WTC11 (cell line): ENCODE measurements at regions not wholly inside any gene's neighbourhood (a gene's known extent, or its start where the extent isn't known, plus 50 kb on each side); places are given as distances from the start of the nearest gene placed in this dataset.

ENCODE experiments used
- CREM ChIP-seq: sonication (generic); formaldehyde crosslinking; IDR thresholded peaks from 2 replicates; pipeline ENCODE4 v1.8.1; 2022; ENCODE audit warnings: mild to moderate bottlenecking, missing genetic modification reagents, moderate library complexity
- FOXJ3 ChIP-seq: sonication (generic); formaldehyde crosslinking; IDR thresholded peaks from 2 replicates; pipeline ENCODE4 v1.9.0; 2021; ENCODE audit warnings: missing genetic modification reagents, mild to moderate bottlenecking, borderline replicate concordance
- FOXP1 ChIP-seq: sonication (generic); formaldehyde crosslinking; IDR thresholded peaks from 2 replicates; pipeline ENCODE4 v1.8.0; 2022; ENCODE audit warnings: missing genetic modification reagents, mild to moderate bottlenecking, moderate library complexity, borderline replicate concordance
- GTF2I ChIP-seq: fragments of 250-450 bp; sonication (Bioruptor Pico); conservative IDR thresholded peaks from 2 replicates; pipeline ENCODE4 v1.4.0; 2021; ENCODE audit warnings: mild to moderate bottlenecking
- MYBL2 ChIP-seq: sonication (generic); formaldehyde crosslinking; IDR thresholded peaks from 2 replicates; pipeline ENCODE4 v1.8.1; 2023; ENCODE audit warnings: mild to moderate bottlenecking, moderate library complexity, missing genetic modification reagents
- NFYB ChIP-seq: sonication (generic); formaldehyde crosslinking; conservative IDR thresholded peaks from 2 replicates; pipeline ENCODE4 v1.8.0; 2022; ENCODE audit warnings: low read depth, missing genetic modification reagents
- ZNF416 ChIP-seq: fragments of 250-450 bp; sonication (Bioruptor Pico); IDR thresholded peaks from 2 replicates; pipeline ENCODE4 v1.9.0; 2021; ENCODE audit warnings: mild to moderate bottlenecking, inconsistent platforms
- TF ChIP-seq, protein P1 (sequence below): fragments of 200-600 bp; IDR thresholded peaks from 2 replicates; pipeline ENCODE4 v1.8.0; 2022; ENCODE audit warnings: antibody characterized with exemption
- TF ChIP-seq, protein P2 (sequence below): sonication (generic); formaldehyde crosslinking; IDR thresholded peaks from 2 replicates; pipeline ENCODE4 v1.8.0; 2022; ENCODE audit warnings: mild to moderate bottlenecking, missing genetic modification reagents
- TF ChIP-seq, protein P3 (sequence below): sonication (generic); formaldehyde crosslinking; IDR thresholded peaks from 2 replicates; pipeline ENCODE4 v1.8.0; 2022; ENCODE audit warnings: mild to moderate bottlenecking, missing genetic modification reagents
- TF ChIP-seq, protein P4 (sequence below): sonication (generic); formaldehyde crosslinking; IDR thresholded peaks from 2 replicates; pipeline ENCODE4 v1.8.1; 2022; ENCODE audit warnings: low read depth, mild to moderate bottlenecking, moderate library complexity, missing genetic modification reagents, borderline replicate concordance
- TF ChIP-seq, protein P5 (sequence below): sonication (generic); formaldehyde crosslinking; IDR thresholded peaks from 2 replicates; pipeline ENCODE4 v1.8.1; 2022; ENCODE audit warnings: mild to moderate bottlenecking, missing genetic modification reagents, moderate library complexity, borderline replicate concordance
- TF ChIP-seq, protein P6 (sequence below): sonication (generic); formaldehyde crosslinking; IDR thresholded peaks from 2 replicates; pipeline ENCODE4 v1.8.0; 2023; ENCODE audit warnings: missing genetic modification reagents, mild to moderate bottlenecking, borderline replicate concordance
- TF ChIP-seq, protein P7 (sequence below): sonication (generic); formaldehyde crosslinking; conservative IDR thresholded peaks from 2 replicates; pipeline ENCODE4 v1.8.1; 2022; ENCODE audit warnings: mild to moderate bottlenecking, missing genetic modification reagents

DNA sequence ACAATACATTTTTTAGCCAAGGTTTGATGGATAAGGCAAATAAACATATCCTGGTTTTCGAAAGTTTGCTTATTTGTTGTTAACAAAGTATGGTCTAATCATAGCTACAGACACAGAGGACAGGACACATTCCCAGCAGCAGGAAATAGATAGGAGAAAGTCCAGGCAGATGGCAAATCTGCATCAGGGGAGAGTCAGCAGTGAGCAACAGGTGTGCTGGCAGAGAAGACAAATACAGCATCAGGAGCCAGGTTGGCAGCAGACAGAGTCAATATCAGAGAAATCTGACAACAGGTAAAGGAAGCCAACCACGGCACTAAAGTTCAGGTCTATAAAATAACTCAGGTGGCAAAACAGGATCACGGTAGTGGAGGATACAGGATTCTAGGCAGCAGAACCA lies 210.7 kb upstream of the PTBP2 start:
- TF ChIP-seq ZNF416 (CRISPR knock-in tag) (no peak), GTF2I (CRISPR knock-in tag) (no peak), MYBL2 (CRISPR knock-in tag) (no peak), NFYB (CRISPR knock-in tag) (no peak), FOXP1 (CRISPR knock-in tag) (no peak), CREM (CRISPR knock-in tag) (no peak), FOXJ3 (CRISPR knock-in tag) (no peak)
- TF ChIP-seq, protein P1, sequence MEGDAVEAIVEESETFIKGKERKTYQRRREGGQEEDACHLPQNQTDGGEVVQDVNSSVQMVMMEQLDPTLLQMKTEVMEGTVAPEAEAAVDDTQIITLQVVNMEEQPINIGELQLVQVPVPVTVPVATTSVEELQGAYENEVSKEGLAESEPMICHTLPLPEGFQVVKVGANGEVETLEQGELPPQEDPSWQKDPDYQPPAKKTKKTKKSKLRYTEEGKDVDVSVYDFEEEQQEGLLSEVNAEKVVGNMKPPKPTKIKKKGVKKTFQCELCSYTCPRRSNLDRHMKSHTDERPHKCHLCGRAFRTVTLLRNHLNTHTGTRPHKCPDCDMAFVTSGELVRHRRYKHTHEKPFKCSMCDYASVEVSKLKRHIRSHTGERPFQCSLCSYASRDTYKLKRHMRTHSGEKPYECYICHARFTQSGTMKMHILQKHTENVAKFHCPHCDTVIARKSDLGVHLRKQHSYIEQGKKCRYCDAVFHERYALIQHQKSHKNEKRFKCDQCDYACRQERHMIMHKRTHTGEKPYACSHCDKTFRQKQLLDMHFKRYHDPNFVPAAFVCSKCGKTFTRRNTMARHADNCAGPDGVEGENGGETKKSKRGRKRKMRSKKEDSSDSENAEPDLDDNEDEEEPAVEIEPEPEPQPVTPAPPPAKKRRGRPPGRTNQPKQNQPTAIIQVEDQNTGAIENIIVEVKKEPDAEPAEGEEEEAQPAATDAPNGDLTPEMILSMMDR, result no peak
- TF ChIP-seq, protein P2, sequence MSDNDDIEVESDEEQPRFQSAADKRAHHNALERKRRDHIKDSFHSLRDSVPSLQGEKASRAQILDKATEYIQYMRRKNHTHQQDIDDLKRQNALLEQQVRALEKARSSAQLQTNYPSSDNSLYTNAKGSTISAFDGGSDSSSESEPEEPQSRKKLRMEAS (CRISPR knock-in tag), result no peak
- TF ChIP-seq, protein P3, sequence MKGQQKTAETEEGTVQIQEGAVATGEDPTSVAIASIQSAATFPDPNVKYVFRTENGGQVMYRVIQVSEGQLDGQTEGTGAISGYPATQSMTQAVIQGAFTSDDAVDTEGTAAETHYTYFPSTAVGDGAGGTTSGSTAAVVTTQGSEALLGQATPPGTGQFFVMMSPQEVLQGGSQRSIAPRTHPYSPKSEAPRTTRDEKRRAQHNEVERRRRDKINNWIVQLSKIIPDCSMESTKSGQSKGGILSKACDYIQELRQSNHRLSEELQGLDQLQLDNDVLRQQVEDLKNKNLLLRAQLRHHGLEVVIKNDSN (CRISPR knock-in tag), result no peak
- TF ChIP-seq, protein P4, sequence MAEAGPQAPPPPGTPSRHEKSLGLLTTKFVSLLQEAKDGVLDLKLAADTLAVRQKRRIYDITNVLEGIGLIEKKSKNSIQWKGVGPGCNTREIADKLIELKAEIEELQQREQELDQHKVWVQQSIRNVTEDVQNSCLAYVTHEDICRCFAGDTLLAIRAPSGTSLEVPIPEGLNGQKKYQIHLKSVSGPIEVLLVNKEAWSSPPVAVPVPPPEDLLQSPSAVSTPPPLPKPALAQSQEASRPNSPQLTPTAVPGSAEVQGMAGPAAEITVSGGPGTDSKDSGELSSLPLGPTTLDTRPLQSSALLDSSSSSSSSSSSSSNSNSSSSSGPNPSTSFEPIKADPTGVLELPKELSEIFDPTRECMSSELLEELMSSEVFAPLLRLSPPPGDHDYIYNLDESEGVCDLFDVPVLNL (CRISPR knock-in tag), result no peak
- TF ChIP-seq, protein P5, sequence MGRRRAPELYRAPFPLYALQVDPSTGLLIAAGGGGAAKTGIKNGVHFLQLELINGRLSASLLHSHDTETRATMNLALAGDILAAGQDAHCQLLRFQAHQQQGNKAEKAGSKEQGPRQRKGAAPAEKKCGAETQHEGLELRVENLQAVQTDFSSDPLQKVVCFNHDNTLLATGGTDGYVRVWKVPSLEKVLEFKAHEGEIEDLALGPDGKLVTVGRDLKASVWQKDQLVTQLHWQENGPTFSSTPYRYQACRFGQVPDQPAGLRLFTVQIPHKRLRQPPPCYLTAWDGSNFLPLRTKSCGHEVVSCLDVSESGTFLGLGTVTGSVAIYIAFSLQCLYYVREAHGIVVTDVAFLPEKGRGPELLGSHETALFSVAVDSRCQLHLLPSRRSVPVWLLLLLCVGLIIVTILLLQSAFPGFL, result no peak
- TF ChIP-seq, protein P6, sequence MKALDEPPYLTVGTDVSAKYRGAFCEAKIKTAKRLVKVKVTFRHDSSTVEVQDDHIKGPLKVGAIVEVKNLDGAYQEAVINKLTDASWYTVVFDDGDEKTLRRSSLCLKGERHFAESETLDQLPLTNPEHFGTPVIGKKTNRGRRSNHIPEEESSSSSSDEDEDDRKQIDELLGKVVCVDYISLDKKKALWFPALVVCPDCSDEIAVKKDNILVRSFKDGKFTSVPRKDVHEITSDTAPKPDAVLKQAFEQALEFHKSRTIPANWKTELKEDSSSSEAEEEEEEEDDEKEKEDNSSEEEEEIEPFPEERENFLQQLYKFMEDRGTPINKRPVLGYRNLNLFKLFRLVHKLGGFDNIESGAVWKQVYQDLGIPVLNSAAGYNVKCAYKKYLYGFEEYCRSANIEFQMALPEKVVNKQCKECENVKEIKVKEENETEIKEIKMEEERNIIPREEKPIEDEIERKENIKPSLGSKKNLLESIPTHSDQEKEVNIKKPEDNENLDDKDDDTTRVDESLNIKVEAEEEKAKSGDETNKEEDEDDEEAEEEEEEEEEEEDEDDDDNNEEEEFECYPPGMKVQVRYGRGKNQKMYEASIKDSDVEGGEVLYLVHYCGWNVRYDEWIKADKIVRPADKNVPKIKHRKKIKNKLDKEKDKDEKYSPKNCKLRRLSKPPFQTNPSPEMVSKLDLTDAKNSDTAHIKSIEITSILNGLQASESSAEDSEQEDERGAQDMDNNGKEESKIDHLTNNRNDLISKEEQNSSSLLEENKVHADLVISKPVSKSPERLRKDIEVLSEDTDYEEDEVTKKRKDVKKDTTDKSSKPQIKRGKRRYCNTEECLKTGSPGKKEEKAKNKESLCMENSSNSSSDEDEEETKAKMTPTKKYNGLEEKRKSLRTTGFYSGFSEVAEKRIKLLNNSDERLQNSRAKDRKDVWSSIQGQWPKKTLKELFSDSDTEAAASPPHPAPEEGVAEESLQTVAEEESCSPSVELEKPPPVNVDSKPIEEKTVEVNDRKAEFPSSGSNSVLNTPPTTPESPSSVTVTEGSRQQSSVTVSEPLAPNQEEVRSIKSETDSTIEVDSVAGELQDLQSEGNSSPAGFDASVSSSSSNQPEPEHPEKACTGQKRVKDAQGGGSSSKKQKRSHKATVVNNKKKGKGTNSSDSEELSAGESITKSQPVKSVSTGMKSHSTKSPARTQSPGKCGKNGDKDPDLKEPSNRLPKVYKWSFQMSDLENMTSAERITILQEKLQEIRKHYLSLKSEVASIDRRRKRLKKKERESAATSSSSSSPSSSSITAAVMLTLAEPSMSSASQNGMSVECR, result no peak
- TF ChIP-seq, protein P7, sequence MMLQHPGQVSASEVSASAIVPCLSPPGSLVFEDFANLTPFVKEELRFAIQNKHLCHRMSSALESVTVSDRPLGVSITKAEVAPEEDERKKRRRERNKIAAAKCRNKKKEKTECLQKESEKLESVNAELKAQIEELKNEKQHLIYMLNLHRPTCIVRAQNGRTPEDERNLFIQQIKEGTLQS (CRISPR knock-in tag), result no peak
